A549 (cell line): ENCODE measurements at regions not wholly inside any gene's neighbourhood (a gene's known extent, or its start where the extent isn't known, plus 50 kb on each side); places are given as distances from the start of the nearest gene placed in this dataset.

Experiments
- CBX2 ChIP-seq: fragments of 200-600 bp; sonication (generic); IDR thresholded peaks from 2 replicates; pipeline ENCODE4 v1.6.1; 2016; ENCODE audit warnings: low read depth, mild to moderate bottlenecking, borderline replicate concordance
- CTCF ChIP-seq: fragments of >200 bp; sonication (Bioruptor Twin); formaldehyde crosslinking; IDR thresholded peaks from 3 replicates; pipeline ENCODE4 v1.5.1; 2016
- HDAC2 ChIP-seq: fragments of 200-600 bp; sonication (generic); IDR thresholded peaks from 2 replicates; pipeline ENCODE4 v1.6.1; 2016
- MAX ChIP-seq: IDR thresholded peaks from 2 replicates; pipeline ENCODE4 v1.6.1; 2012
- SREBF2 ChIP-seq: fragments of 450-650 bp; IDR thresholded peaks from 2 replicates; pipeline ENCODE4 v1.6.1; 2014; ENCODE audit warnings: mild to moderate bottlenecking, moderate library complexity
- ZFP36 ChIP-seq: fragments of 450-650 bp; IDR thresholded peaks from 2 replicates; pipeline ENCODE4 v1.6.1; 2014; ENCODE audit warnings: borderline replicate concordance; ENCODE audit not compliant: partially characterized antibody

- TF ChIP-seq ZFP36: no peak
- no peak for TF ChIP-seq CBX2
- TF ChIP-seq SREBF2: no peak
- TF ChIP-seq CTCF: no peak
- TF ChIP-seq MAX: no peak
- no peak for TF ChIP-seq HDAC2
These were observed 130.5 kb downstream of the DCK start for GRCh38 chr4:71123951-71124350.
